ES-I3 (cell line): ENCODE measurements at regions not wholly inside any gene's neighbourhood (a gene's known extent, or its start where the extent isn't known, plus 50 kb on each side); places are given as distances from the start of the nearest gene placed in this dataset.

Experiments
- H3K36me3 ChIP-seq: 2 replicates; pipeline ENCODE4 v1.6.1; 2013; ENCODE audit warnings: mild to moderate bottlenecking, low read length, control low read depth, moderate library complexity; ENCODE audit not compliant: insufficient read depth
- H3K4me1 ChIP-seq: 2 replicates; pipeline ENCODE4 v1.6.1; 2013; ENCODE audit warnings: mild to moderate bottlenecking, control low read depth, low read length; ENCODE audit not compliant: insufficient read depth
- H3K9ac ChIP-seq: 2 replicates; pipeline ENCODE4 v1.6.1; 2013; ENCODE audit warnings: low read depth, mild to moderate bottlenecking, low read length, moderate library complexity
- H3K9me3 ChIP-seq: 2 replicates; pipeline ENCODE4 v1.6.1; 2013; ENCODE audit warnings: mild to moderate bottlenecking, low read length, moderate library complexity; ENCODE audit not compliant: control insufficient read depth, insufficient read depth

DNA sequence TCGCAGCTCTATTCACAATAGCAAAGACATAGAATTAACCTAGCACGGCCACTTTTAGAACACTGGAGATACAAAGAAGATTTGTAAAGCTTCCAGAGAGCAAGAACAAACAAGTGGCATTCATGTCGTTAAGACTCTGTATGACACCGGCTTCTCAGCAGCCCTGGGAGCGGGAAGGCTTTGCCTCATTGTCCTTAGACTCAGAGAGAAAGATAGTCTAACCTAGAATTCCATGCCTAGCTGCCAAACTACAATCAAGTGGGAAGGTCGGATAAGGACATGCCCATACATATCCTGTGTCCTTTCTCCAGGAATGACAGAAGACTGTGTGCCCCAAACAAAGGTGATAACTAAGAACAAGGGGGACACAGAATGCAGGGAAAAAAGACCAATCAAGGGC is 1038.3 kb downstream of the BCL11B start:
- Histone ChIP-seq H3K9ac (no peak overlapping the region), H3K4me1 (peaks cover 4% of the 10 kb centered on the region; the same call in 1 of the 2 replicates), H3K36me3 (no peaks in the 10 kb centered on the region), H3K9me3 (no peaks in the 10 kb centered on the region)

- Histone ChIP-seq H3K9me3 (no peaks in the 10 kb centered on the region), H3K9ac (no peak overlapping the region), H3K4me1 (peaks cover 4% of the 10 kb centered on the region; the same call in 1 of the 2 replicates), H3K36me3 (no peaks in the 10 kb centered on the region)
These were observed 1037.8 kb downstream of the BCL11B start for GRCh38 chr14:98234208-98234607.

GRCh38 chr14:98236314-98236713 is 1035.7 kb downstream of the BCL11B start:
- no peak overlapping the region for H3K9ac ChIP-seq
- peaks cover 4% of the 10 kb centered on the region; the same call in 1 of the 2 replicates for H3K4me1 ChIP-seq
- no peaks in the 10 kb centered on the region for H3K36me3 ChIP-seq
- H3K9me3 ChIP-seq: no peaks in the 10 kb centered on the region

- Histone ChIP-seq H3K9me3 (no peaks in the 10 kb centered on the region), H3K36me3 (no peaks in the 10 kb centered on the region), H3K4me1 (peaks cover 4% of the 10 kb centered on the region; the same call in 1 of the 2 replicates), H3K9ac (no peak overlapping the region)
These were observed 1034.1 kb downstream of the BCL11B start for GRCh38 chr14:98237939-98238338.

DNA sequence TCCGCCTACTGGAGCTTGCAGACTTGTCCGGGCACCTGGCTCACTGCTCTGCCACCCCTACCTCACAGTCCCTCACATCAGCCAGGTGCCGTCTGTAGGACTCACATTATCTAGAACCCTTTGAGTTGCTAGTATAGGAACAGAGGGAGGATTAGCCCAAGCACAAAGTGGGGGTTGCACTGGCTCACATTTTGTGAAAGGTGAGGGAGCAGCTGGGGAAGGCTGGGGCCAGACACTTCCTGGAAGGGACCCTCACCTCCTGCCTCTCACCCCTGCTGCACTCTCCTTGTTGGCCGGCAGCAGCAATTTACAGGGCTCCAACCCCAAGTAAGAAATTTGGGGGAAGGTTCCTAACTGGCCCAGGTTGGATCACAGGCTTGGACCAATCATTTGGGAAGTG is 1031.6 kb downstream of the BCL11B start:
- Histone ChIP-seq H3K36me3 (no peaks in the 10 kb centered on the region), H3K9ac (no peak overlapping the region), H3K4me1 (no peaks in the 10 kb centered on the region), H3K9me3 (no peaks in the 10 kb centered on the region)

GRCh38 chr14:98242903-98243302 is 1029.1 kb downstream of the BCL11B start:
- H3K9ac ChIP-seq: no peak overlapping the region

DNA sequence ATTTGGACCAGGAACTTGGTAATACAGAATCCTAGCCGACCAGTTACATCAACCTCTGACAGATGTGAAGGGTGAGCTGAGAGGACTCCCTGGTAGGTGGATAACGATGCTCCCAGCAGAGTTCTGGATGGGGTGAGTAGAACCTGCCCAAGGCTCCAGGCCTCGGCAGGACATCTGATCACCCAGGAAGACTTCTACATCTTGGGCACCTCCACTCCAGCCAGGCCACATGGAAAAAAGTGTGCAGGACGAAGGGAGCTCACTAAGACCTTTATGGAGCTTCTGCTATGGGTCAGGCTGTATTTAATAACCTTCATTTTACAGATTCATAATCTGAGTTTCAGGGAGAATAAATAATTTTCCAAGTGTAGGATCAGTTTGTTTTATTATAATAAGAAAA is 1028.7 kb downstream of the BCL11B start:
- Histone ChIP-seq H3K9me3 (no peaks in the 10 kb centered on the region; the same call in 1 of the 2 replicates), H3K9ac (no peak overlapping the region), H3K36me3 (no peaks in the 10 kb centered on the region), H3K4me1 (no peaks in the 10 kb centered on the region)

More at GRCh38 chr14:98242903-98243302, 1029.1 kb downstream of the BCL11B start:
- H3K9me3 ChIP-seq: no peaks in the 10 kb centered on the region; the same call in 1 of the 2 replicates
- no peaks in the 10 kb centered on the region for H3K4me1 ChIP-seq
- no peaks in the 10 kb centered on the region for H3K36me3 ChIP-seq

- Histone ChIP-seq H3K9ac (no peak overlapping the region), H3K36me3 (no peaks in the 10 kb centered on the region), H3K4me1 (no peaks in the 10 kb centered on the region), H3K9me3 (no peaks in the 10 kb centered on the region; the same call in 1 of the 2 replicates)
These were observed 1027.6 kb downstream of the BCL11B start for GRCh38 chr14:98244162-98244948.

- no peaks in the 10 kb centered on the region for H3K36me3 ChIP-seq
- H3K9me3 ChIP-seq: no peaks in the 10 kb centered on the region; the same call in 1 of the 2 replicates
- H3K9ac ChIP-seq: no peak overlapping the region
- H3K4me1 ChIP-seq: no peaks in the 10 kb centered on the region
These were observed 1026.9 kb downstream of the BCL11B start for GRCh38 chr14:98244966-98245569.

- Histone ChIP-seq H3K4me1 (no peaks in the 10 kb centered on the region), H3K36me3 (no peaks in the 10 kb centered on the region), H3K9ac (no peak overlapping the region), H3K9me3 (no peaks in the 10 kb centered on the region; the same call in 1 of the 2 replicates)
These were observed 1022.9 kb downstream of the BCL11B start for GRCh38 chr14:98249057-98249456.

DNA sequence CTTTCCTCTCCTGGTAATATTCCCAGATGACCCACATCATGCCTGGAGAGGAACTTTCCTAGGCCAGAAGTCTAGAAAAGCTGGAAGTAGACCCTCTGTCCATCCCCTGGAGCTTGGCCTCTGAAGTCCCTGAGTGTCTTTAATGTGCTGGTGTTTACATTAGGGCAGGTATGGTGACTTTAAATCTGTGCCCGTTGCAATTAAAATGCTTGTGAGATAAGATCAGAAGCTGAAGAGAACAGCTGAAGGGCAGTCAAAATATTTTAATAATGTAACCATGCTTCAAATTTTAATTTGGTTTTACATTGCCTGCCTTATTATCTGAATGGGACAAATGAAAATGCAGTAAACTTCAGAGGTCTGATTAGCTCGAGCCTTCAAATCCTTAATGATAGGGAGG is 1022.5 kb downstream of the BCL11B start:
- no peaks in the 10 kb centered on the region for H3K36me3 ChIP-seq
- no peaks in the 10 kb centered on the region for H3K4me1 ChIP-seq
- no peak overlapping the region for H3K9ac ChIP-seq
- no peaks in the 10 kb centered on the region; the same call in 1 of the 2 replicates for H3K9me3 ChIP-seq

GRCh38 chr14:98252820-98253219 is 1019.2 kb downstream of the BCL11B start:
- Histone ChIP-seq H3K9me3 (no peaks in the 10 kb centered on the region), H3K36me3 (no peaks in the 10 kb centered on the region), H3K9ac (no peak overlapping the region), H3K4me1 (no peaks in the 10 kb centered on the region)

DNA sequence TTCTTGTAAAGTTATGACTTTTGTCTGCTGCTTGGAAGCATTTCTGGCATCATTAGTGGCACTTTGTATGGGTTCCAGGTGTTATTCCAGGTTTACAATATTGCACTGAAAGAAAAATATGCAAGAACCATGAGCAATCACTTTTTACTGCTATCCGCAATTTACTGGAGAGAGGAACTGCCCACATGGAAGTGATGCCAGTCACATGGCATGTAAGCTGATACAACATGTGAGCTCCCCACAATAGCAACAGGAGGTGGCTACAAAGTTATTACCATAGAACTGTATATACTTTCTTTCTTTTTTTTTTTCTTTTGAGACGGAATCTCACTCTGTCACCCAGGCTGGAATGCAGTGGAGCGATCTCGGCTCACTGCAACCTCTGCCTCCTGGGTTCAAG is 1012.1 kb downstream of the BCL11B start:
- no peaks in the 10 kb centered on the region for H3K36me3 ChIP-seq
- no peaks in the 10 kb centered on the region for H3K9me3 ChIP-seq
- no peak overlapping the region for H3K9ac ChIP-seq
- no peaks in the 10 kb centered on the region for H3K4me1 ChIP-seq

GRCh38 chr14:98262566-98262965 is 1009.4 kb downstream of the BCL11B start:
- H3K9ac ChIP-seq: no peak overlapping the region

GRCh38 chr14:98269533-98269932 is 1002.5 kb downstream of the BCL11B start:
- Histone ChIP-seq H3K36me3 (no peaks in the 10 kb centered on the region), H3K4me1 (no peaks in the 10 kb centered on the region), H3K9ac (no peak overlapping the region), H3K9me3 (0 out of 2 replicates have a peak, but pooled peaks cover 6% of the 10 kb centered on the region)

More at GRCh38 chr14:98262566-98262965, 1009.4 kb downstream of the BCL11B start:
- H3K4me1 ChIP-seq: no peaks in the 10 kb centered on the region
- H3K36me3 ChIP-seq: no peaks in the 10 kb centered on the region
- no peaks in the 10 kb centered on the region for H3K9me3 ChIP-seq
